NT2/D1 (cell line): ENCODE measurements at regions not wholly inside any gene's neighbourhood (a gene's known extent, or its start where the extent isn't known, plus 50 kb on each side); places are given as distances from the start of the nearest gene placed in this dataset.

Experiments
- DNase-seq: peaks from one replicate; pipeline ENCODE4 v3.0.0-alpha.2; 2011; ENCODE audit warnings: low read depth, low spot score
- H3K27me3 ChIP-seq: 2 replicates; pipeline ENCODE4 v1.6.0; 2011; ENCODE audit warnings: mild to moderate bottlenecking; ENCODE audit not compliant: insufficient read length, insufficient read depth
- H3K36me3 ChIP-seq: 2 replicates; pipeline ENCODE4 v1.6.1; 2011; ENCODE audit warnings: mild to moderate bottlenecking, low read length, mixed read lengths; ENCODE audit not compliant: insufficient read depth, insufficient read length
- H3K4me1 ChIP-seq: 2 replicates; pipeline ENCODE4 v1.5.1; 2011; ENCODE audit not compliant: insufficient read depth, insufficient read length
- H3K4me3 ChIP-seq: 2 replicates; pipeline ENCODE4 v1.5.1; 2011; ENCODE audit warnings: low read depth; ENCODE audit not compliant: insufficient read length
- H3K9ac ChIP-seq: 2 replicates; pipeline ENCODE4 v1.6.0; 2011; ENCODE audit warnings: low read depth; ENCODE audit not compliant: insufficient read length
- H3K9me3 ChIP-seq: 2 replicates; pipeline ENCODE4 v1.5.1; 2011; ENCODE audit warnings: mild to moderate bottlenecking, low read length; ENCODE audit not compliant: insufficient read depth
- SUZ12 ChIP-seq: IDR thresholded peaks from 2 replicates; pipeline ENCODE4 v1.6.1; 2011; ENCODE audit not compliant: insufficient read length, insufficient read depth; ENCODE audit errors: extremely low read depth
- YY1 ChIP-seq: IDR thresholded peaks from 2 replicates; pipeline ENCODE4 v1.6.1; 2011; ENCODE audit not compliant: insufficient read length, insufficient read depth
- ZNF274 ChIP-seq: IDR thresholded peaks from 2 replicates; pipeline ENCODE4 v1.6.1; 2011; ENCODE audit warnings: mild to moderate bottlenecking, low read depth, low read length

DNA sequence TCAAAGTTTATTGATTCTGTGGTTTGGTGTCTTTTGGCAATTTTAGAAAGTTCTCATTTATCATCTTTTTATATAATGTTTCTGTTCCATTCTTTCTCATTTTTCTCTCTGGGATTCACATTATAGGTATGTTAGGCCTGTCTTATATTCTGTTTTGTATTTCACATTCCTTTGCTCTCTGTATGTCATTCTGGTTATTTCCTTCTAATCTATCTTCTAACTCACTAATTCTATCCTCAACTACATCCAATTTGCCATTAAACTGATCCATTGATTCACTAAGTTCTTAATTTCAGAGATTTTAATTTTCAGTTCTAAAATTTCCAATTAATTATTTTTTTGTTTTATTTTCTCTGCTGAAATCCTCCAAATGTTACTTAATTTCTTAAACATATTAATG is 234.8 kb downstream of the FOXD2 start:
- Histone ChIP-seq H3K9ac (no peak overlapping the region), H3K4me3 (no peak overlapping the region), H3K27me3 (peaks cover 3% of the 10 kb centered on the region), H3K36me3 (no peaks in the 10 kb centered on the region), H3K9me3 (peaks cover 33% of the 10 kb centered on the region), H3K4me1 (peaks cover 8% of the 10 kb centered on the region)
- DNase-seq: no peak
- no peak for TF ChIP-seq ZNF274
- no peak for TF ChIP-seq SUZ12
- TF ChIP-seq YY1: no peak

GRCh38 chr1:47674189-47674588 is 236.3 kb downstream of the FOXD2 start:
- Histone ChIP-seq H3K4me1 (peaks cover 13% of the 10 kb centered on the region), H3K4me3 (no peak overlapping the region), H3K36me3 (no peaks in the 10 kb centered on the region), H3K9ac (no peak overlapping the region), H3K9me3 (peaks cover 24% of the 10 kb centered on the region), H3K27me3 (peaks cover 3% of the 10 kb centered on the region)
- TF ChIP-seq ZNF274: no peak
- TF ChIP-seq YY1: no peak
- no peak for TF ChIP-seq SUZ12
- no peak for DNase-seq

DNA sequence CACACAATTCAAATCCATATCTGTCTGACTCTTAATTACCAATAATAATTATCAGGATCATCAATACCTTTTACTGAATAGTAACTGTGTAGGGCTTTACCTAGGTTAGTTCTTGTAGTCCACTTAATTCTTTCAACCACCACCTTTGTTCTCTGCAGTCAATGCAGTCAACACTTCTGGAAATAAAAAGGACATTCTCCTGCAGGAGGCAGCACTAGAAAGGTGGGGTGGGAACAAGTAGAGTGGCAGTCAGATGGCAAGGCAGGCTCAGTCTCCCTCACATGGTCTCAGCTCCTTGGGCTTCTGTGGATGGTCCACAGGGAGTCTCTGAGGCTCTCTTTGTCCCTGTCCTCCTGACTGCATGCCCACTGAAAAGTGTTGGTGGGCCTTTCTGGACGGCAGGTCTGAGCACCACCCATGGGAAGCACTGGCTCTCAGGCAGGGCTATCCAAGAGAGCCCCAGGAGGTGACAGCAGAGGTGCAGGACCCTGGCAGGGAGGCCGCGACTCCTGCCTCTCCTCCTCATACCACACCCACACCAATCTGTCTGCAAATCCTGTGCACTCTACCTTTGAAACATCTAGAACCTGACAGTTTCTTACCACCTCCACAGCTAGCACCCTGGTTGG is 237.3 kb downstream of the FOXD2 start:
- Histone ChIP-seq H3K9ac (no peak overlapping the region), H3K9me3 (peaks cover 24% of the 10 kb centered on the region), H3K36me3 (no peaks in the 10 kb centered on the region), H3K4me1 (peaks cover 13% of the 10 kb centered on the region), H3K27me3 (peaks cover 3% of the 10 kb centered on the region), H3K4me3 (no peak overlapping the region)
- DNase-seq: no peak
- TF ChIP-seq SUZ12 (no peak), ZNF274 (no peak), YY1 (no peak)

DNA sequence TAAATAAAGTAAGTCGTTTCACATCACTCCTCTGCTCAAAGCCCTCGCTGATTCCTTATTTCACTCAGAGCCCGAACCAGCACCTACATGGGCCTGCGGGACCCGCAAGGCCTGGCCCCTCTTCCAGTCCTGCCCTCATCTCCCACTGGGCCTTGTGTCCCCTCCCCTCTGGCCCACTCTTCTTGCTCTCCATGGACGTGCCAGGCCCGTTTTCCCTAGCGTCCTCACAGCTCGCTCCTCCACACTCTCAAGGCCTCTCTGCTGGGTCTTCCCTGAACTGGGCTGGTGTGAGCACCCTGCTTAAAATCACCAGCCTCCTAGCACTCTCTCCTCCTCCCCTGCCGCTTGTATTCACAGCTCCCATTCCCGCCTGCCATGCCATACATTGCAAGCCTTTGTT is 237.9 kb downstream of the FOXD2 start:
- DNase-seq: no peak
- H3K4me3 ChIP-seq: no peak overlapping the region
- H3K36me3 ChIP-seq: no peaks in the 10 kb centered on the region
- H3K4me1 ChIP-seq: peaks cover 13% of the 10 kb centered on the region
- peaks cover 3% of the 10 kb centered on the region for H3K27me3 ChIP-seq
- no peak overlapping the region for H3K9ac ChIP-seq
- TF ChIP-seq ZNF274 (no peak), SUZ12 (no peak), YY1 (no peak)
- H3K9me3 ChIP-seq: peaks cover 24% of the 10 kb centered on the region

DNA sequence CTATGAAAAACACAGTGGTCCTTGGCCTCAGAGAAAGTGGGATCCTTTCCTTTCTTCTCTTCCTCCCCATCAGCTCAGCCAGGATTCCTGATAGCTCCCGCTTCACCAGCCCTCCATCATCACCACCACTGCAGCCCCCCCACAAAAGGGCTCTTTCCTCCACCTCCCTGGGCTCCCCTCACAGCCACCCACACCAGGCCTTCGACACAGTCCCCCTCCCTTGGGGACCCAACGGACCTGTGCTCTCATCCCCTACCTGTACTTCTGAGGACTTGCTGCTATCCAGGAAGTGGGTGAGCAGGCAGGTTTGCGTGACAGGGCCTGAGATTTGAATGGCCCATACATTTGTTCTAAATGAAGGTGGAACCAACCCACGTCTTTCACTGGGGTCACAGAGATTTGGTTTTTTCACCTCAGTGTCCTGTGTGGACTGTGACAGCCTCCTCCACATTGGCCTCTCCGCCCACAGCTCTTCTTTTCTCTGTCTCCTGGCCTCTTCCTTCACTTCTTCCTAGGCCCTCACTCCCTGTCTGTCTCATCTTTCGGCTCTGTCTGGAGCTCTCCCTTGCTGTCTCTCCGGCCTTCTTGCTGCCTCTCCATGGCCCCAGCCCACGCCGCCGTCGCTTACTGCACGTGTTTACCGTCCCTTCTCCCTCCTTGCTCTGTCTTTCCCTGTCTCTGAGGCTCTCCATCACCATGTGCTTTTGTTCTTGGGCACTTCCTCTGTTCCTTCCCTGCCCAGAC is 238.6 kb downstream of the FOXD2 start:
- Histone ChIP-seq H3K4me3 (no peak overlapping the region), H3K27me3 (peaks cover 3% of the 10 kb centered on the region), H3K9me3 (peaks cover 20% of the 10 kb centered on the region), H3K4me1 (peaks cover 13% of the 10 kb centered on the region), H3K36me3 (no peaks in the 10 kb centered on the region), H3K9ac (no peak overlapping the region)
- TF ChIP-seq SUZ12: no peak
- TF ChIP-seq YY1: no peak
- no peak for TF ChIP-seq ZNF274
- no peak for DNase-seq

GRCh38 chr1:47677241-47677940 is 239.5 kb downstream of the FOXD2 start:
- Histone ChIP-seq H3K9ac (no peak overlapping the region), H3K9me3 (peaks cover 11% of the 10 kb centered on the region), H3K4me3 (no peak overlapping the region), H3K36me3 (no peaks in the 10 kb centered on the region), H3K27me3 (peaks cover 3% of the 10 kb centered on the region), H3K4me1 (peaks cover 13% of the 10 kb centered on the region)
- no peak for DNase-seq
- no peak for TF ChIP-seq SUZ12
- TF ChIP-seq ZNF274: no peak

GRCh38 chr1:47678464-47678980 is 240.7 kb downstream of the FOXD2 start:
- Histone ChIP-seq H3K9me3 (no peaks in the 10 kb centered on the region; the same call in 1 of the 2 replicates), H3K27me3 (peaks cover 3% of the 10 kb centered on the region), H3K4me3 (no peak overlapping the region), H3K36me3 (no peaks in the 10 kb centered on the region), H3K4me1 (peaks cover 13% of the 10 kb centered on the region), H3K9ac (no peak overlapping the region)
- no peak for DNase-seq
- TF ChIP-seq SUZ12 (no peak), YY1 (no peak), ZNF274 (no peak)
